ENCODE measurements at regions not wholly inside any gene's neighbourhood (a gene's known extent, or its start where the extent isn't known, plus 50 kb on each side); places are given as distances from the start of the nearest gene placed in this dataset.
"Not testable (repeated sequence)": the region's sequence is repeated elsewhere in the genome, so short reads cannot be mapped to it uniquely, and the experiment has no call there.

DNA sequence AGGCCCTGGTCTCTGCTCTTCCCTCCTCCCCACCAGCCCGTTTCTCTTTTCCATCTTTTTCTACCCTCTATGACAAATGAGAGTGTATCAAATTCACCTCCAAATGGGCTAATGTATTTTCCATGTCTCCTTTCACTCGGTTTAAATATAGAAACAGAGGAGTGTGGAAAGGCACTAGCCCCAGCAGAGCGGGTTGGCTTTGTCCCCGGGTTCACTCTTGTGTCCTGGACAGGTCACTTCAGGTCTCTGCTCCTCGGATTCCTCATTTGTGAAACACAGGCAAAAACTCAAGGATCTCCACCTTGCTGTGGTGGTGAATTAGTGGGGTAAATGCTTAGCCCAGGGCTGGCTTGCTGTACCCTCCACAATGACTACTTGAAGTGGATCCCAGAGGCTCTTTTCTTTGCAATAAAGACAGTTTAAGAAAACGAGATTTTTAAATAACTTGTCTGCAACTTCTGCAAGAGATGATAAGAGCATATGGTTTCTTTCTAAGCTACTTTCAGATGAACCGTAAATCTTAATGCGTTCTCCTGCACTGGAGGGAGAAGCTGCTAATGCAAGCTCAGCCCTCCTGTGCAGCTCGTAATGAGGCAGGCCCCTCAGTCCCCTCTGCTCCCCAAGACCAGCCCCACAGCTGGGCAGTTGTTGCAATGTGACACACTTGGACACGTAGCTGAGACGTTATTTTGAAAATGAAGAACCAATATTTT lies 292.9 kb downstream of the THBS2 start:
- DNase-seq = no peak

DNA sequence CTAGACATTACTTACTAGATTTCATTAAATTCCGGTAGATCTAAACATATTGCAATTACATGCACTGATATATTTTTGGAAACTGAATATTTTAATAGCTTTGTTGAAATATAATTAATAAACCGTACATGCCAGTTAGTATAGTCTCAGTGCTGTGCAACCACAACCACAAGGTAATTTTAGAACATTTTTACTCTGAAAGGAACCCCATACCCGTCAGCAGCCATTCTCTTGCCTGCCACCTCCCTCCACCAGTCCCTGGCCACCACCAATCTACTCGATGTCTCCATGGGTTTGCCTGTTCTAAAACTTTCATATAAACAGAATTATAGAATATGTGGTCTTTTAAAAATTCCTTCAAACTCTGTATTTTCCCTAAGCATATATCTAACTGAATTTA lies 293.9 kb downstream of the THBS2 start:
- DNase-seq = no peak

DNA sequence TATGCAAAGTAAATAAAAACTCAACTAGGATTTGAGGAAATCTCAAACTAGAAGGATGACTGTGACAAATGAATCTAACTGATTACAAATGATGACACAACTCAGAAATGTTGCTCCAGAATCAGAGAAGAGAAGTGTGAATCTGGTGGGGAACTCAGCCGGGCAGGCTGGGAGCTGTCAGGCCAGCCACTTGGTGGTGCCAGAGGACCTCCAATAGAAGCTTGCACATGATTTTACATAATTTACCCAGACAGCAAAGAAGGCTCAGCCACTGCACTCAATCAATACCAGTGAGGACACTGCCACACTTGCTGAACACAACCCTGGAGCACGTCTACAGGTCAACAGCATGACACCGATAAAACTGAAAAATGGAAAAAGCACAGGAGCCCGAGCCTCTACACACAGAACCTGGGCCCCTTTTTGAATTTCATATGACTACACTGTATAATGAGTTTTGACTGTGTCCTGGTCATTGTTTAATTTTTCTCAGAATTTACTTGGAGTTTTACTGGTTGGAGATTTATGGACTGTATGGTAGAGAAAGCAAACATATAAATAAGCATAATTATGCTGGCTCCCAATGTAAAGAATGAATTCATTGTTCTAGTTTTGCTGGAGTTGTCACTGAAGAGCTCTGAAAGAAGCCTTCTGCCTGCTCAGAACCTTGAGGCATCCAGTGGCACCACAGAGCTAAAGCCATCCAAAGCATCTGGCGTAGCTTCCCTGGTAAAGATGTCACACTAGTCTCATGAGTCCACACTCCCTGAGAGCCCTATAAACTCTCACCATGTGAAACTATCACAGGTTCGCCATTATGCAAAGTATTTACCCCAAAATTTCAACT lies 296.5 kb downstream of the THBS2 start:
- peak; percentile 34 to 48 for DNase-seq

- DNase-seq = no peak
Measured at GRCh38 chr6:168956141-168956838, 297.4 kb downstream of the THBS2 start.

DNA sequence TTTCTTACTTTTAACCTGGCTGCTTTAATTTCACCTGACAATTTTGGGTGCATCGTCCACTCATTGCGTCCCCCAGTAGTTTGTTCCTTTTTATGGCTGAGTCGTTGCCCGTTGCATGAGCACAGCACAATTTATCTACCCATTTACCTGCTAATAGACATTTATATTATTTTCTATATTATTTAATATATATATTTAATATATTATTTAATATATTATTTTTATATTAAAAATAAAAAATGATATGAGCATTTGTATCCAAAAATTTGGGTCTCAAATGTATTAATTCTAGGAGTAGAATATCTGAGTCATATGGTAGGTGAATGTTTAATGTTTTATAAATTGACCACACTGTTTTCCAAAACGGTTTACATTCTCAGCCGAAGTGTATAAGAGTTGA lies 300.2 kb downstream of the THBS2 start:
- no peak for DNase-seq

- DNase-seq = no peak
Measured at GRCh38 chr6:168951217-168951616, 302.4 kb downstream of the THBS2 start.

DNA sequence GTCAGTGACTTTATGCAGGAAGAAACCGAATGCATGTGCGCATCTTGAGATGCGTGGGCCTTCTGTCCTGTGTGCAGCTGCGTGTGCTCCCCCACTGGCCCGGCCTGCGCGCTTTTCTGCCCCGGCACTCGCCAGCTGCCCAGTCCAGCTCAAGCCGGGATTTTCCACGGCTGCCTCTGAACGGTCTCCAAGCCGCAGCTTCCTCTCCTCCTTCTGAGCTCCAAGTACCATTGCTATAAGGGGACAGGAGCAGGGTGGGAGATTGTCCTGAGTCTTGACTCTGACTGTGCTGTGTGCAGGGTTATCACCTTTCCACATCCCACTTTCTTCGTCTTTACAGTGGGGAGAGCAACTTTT lies 302.8 kb downstream of the THBS2 start:
- no peak for DNase-seq

GRCh38 chr6:168949981-168950857 lies 303.4 kb downstream of the THBS2 start:
- DNase-seq = no peak

GRCh38 chr6:168948990-168949531 lies 304.6 kb downstream of the THBS2 start:
- no peak for DNase-seq

DNA sequence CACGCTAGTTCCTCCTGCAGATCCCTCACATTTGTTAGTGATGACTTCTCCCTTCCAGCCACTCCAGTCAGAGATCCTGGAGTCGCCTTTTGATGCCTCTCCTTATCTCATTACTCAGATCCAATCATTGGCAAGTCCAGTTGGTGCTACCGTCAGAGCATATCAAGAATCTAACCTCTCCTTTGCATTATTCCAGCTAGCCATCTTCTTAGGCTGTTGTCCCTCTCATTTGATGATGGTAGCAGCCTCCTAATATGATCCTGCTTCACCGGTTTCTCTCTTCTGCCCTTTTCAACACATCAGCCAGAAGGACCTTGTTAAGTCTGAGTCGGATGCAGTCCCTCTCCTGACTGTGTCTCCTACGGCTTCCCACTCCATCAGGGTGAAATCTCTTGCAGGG lies 305.6 kb downstream of the THBS2 start:
- DNase-seq = no peak

DNA sequence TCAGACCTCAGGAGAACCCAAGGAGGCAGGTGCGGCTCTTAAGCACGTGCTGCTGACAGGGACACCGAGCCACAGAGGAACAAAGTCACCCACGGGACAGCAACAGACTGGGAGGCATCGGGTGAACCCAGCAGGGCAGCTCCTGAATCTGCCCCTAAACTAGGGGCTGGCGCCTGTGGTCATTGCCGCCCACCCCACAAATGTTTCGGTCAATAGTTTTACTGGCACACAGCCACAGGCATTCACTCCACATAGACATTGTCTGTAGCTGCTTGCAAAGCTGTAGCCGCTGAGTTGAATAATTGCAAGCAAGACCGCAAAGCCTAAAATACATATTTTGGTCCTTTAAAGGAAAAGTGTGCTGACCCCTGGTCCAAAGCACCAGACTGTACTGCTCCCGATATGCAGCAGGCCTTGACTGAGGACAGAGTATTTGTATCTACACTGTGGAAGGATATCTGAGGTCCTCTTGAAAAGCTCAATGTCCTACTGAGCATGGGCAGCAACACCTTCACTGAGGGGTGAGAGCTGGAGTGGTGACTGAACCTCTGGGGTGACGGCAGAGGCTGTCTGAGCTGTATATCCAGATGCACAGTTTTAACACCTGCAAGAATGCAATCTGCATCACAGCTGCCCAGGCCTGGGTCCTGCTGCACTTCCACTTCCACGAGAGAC lies 310.3 kb downstream of the THBS2 start:
- DNase-seq = no peak

DNA sequence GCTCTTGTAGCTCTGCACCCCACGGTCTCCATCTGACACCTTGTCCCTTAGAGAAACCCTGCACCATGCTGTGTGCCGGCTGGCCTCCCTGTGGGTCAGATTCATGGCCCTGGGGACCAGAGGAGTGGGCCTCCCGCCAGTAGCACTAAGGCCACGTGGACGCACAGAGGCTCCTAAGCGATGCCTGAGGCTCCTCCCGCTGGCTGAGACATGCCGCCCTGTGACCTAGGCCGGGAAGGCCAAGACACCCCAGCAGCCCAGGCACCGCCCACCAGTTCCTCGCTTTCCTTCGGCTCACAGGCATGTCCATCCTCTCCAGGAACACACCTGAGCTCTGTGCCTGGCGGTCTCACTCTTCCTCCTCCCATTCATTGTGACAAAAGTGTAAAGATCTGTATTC lies 311.0 kb downstream of the THBS2 start:
- no peak for DNase-seq

DNA sequence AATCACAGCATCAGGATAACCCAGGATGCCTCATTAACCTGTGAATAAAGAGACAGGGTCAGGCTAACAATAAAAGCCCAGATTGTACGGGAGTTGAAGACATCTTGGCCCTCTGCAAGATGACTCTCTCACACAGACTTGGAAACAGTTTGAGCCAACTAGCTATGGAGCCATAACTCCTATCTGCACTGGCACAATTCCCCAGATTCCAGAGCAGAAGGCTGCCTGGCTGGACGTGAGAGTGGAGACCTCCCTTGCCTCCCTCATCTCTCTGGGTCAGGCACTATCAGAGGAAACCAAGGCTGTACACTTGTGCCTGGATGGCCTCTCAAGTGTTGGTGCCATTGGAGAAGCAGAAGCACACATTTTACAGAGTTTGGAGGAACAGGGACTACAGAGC lies 312.6 kb downstream of the THBS2 start:
- no peak for DNase-seq

DNA sequence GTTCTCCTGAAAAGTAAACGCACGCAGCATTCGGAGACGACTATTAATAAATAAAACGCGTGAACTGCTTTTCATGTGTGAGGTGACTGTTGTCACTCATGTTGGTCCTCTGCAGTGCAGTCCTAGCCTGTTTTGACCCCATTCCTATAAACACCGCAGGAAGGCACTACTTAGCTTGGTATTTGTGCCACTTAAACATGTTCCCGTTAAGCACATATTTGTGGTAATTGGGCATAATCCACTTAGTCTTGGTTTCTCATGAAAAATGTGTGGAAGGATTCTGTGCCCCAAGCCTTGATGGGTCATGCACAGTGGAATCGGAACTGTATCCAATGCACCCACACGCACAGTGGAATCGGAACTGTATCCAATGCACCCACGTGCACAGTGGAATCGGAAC lies 313.9 kb downstream of the THBS2 start:
- DNase-seq = no peak

DNA sequence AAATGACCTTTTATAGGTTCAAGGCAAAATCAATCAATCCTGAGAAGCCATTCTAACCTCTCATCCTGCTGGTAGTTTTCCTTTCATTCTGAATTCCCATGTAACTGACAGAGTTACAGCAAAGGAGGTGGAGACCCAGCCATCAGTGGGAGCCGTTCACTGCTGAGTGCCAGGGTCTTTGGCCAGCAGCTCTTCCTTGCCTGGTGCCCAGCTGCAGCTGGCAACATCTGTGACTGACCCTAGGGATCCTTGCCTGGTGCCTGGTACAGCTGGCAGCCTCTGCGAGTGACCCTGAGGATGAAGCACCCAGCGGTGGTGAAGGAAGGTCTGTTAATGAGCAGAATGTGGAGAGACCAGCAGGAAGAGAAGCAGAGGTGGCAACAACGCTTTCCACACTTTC lies 314.6 kb downstream of the THBS2 start:
- no peak for DNase-seq

GRCh38 chr6:168938546-168938945 lies 315.1 kb downstream of the THBS2 start:
- no peak for DNase-seq

- DNase-seq = no peak
Measured at GRCh38 chr6:168937054-168937453, 316.6 kb downstream of the THBS2 start.

DNA sequence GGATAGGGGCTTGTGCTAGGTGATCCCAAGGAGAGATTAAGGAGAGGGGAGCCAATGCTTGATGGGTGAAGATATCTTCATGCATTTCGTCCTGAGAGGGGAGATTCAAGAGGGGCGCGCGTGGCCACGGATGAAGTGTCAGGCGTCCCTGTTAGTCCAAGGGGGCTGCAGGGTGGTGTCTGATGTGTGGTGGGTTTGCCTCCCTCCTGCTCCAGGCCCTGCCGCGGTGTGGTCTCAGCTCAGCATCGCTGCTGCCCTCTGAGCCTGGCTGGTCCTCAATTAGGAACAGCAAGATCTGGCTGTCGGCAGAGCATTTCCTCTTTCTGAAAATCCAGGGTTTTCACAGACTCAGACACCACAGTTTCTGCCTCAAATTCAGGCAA lies 318.0 kb downstream of the THBS2 start:
- no peak for DNase-seq

DNA sequence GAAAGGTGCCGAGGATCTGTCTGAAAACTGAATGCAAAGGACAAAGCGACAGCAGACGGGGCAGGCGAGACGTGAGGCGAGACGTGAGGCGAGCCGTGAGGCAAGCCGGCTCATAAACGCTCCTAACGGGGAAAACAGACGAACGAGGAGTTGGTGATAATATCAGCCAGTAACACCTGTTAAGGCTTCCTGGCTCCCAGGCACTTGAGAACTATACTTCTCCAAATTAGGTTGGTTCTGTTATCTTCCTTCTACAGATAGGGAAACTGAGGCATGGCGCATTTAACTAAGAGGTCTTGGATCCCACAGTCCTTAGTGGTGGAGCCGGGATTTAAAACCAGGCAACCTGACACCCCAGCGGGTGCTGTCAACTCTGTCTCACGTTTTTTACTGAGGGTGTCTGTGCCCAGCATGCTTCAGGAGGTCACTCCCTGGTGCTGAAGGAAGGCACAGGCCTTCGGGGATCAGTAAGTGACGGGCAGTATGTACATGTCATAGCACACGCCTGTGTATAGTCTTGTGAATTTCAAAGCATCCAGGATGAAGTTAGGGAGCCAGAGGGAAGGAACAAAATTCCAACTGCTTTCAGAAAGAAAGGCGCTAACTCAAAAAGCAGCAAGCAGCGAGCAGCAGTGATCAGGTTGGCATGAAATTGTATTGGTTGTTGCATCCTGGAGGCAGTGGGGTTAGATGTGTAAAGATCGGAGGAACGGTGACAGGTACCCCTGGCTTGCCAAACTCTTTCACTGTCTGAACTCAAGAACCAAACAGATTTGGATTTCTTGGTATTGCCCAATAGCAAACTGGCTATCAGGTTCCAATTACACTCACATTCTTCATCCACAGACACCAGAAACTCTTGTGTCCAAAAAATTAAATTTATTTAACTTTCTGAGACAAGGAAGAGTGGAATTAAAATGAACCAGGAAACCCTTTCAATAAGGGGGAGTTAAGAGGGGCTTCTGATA lies 318.7 kb downstream of the THBS2 start:
- no peak for DNase-seq

GRCh38 chr6:168932171-168932570 lies 321.5 kb downstream of the THBS2 start:
- DNase-seq = not testable (repeated sequence)

- not testable (repeated sequence) for DNase-seq
Measured at GRCh38 chr6:168931072-168931471, 322.6 kb downstream of the THBS2 start.
